ENCODE measurements at regions not wholly inside any gene's neighbourhood (a gene's known extent, or its start where the extent isn't known, plus 50 kb on each side); places are given as distances from the start of the nearest gene placed in this dataset.

DNA sequence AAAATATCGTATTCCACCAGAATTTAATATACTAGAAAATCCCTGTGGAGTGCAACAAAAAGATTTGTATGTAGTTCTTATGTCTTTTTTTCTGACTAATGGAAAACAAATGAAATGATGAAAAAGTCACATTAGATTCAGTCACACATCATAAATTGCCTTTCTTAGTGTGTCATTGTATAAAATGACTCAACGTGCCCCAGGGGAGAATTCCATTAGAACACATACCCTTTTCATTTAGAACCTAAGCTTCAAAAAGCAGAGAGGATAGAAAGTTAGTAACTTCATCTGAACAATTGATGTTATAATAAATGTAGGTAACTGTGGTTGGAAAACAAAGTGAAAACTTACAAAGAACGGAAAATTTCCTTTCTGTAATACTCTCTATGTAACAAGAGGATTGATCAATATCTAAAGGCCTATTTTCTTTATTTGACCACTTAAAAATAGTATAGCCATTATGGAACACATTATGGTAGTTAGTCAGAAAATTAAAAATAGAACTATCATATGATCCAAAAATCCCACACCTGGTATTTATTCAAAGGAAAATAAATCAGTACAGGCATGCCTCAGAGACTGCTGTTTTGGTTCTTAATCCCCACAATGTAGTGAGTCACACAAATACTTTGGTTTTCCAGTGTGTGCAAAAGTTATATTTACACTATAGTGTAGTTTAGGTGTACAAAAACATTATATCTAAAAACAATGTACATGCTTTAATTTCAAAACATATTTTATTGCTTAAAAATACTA, 1016.1 kb downstream of the KCNT2 start:
- no peak overlapping the region for H3K4me2 ChIP-seq (ENCODE audit: insufficient read depth, low read length)
- BruUV-seq (replicated peaks) = no TSS peak
- H3K4me3 ChIP-seq (replicated peaks in 1 of 3; ENCODE audit: insufficient read depth in 1 of 3, low read depth in 1 of 3, low read length in 3 of 3) = no peak overlapping the region
- TF ChIP-seq, protein P1, sequence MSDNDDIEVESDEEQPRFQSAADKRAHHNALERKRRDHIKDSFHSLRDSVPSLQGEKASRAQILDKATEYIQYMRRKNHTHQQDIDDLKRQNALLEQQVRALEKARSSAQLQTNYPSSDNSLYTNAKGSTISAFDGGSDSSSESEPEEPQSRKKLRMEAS (IDR thresholded peaks at IDR 0.05; ENCODE audit: insufficient read depth, insufficient read length) = no peak
- FAIRE-seq (no peak), DNase-seq (ENCODE audit: low read depth, low spot score) (no peak)
- H4K20me1 ChIP-seq (replicated peaks; ENCODE audit: control insufficient read depth, extremely low read depth, insufficient read depth, low read length) = no peaks in the 10 kb centered on the region
- no peaks in the 10 kb centered on the region for H3K36me3 ChIP-seq (ENCODE audit: control insufficient read depth in 2 of 2, extremely low read depth in 1 of 2, insufficient read depth in 2 of 2, low read length in 2 of 2)
- no peak overlapping the region for H3K27ac ChIP-seq (ENCODE audit: insufficient read depth, low read depth, low read length)
- no peaks in the 10 kb centered on the region for H3K9me3 ChIP-seq (replicated peaks; ENCODE audit: control insufficient read depth, insufficient read depth, low read length)
- H2AFZ ChIP-seq (ENCODE audit: low read depth, low read length) = no peak overlapping the region
- CTCF ChIA-PET = no interaction called here
- dilution Hi-C loops (cut with MboI; ENCODE audit: extremely low pct_ligation_motif_present, low sequenced_read_pairs) (no loop called here), intact Hi-C loops (cut with micrococcal nuclease) (no loop called here)
- H3K79me2 ChIP-seq (ENCODE audit: control insufficient read depth, insufficient read depth, low read length) = no peaks in the 10 kb centered on the region
- no peaks in the 10 kb centered on the region for H3K4me1 ChIP-seq (ENCODE audit: control insufficient read depth, extremely low read depth, insufficient read depth, low read length)
- no peaks in the 10 kb centered on the region for H3K9me1 ChIP-seq (replicated peaks; ENCODE audit: control insufficient read depth, extremely low read depth, insufficient read depth, low read length)
- H3K27me3 ChIP-seq (ENCODE audit: control insufficient read depth in 2 of 2, insufficient read depth in 2 of 2, low read length in 2 of 2) = no peaks in the 10 kb centered on the region
- H3K9ac ChIP-seq (replicated peaks; ENCODE audit: extremely low read depth, insufficient read depth, low read length) = no peak overlapping the region
- POLR2A ChIA-PET = no interaction called here

DNA sequence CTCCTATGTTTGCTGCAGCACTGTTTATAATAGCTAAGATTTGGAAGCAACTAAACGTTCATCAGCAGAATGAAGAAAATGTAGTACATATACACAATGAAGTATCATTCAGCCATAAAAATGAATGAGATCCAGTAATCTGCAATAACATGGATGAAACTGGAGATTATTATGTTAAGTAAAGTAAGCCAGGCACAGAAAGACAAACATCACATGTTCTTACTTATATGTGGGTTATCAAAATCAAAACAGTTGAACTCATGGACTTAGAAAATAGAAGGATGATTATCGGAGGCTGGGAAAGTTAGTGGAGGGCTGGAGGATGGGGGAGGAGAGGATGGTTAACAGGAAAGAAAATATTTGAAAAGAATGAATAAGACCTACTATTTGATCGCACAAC, 1017.6 kb downstream of the KCNT2 start:
- Histone ChIP-seq H3K9me3 (replicated peaks; ENCODE audit: control insufficient read depth, insufficient read depth, low read length) (no peaks in the 10 kb centered on the region), H2AFZ (ENCODE audit: low read depth, low read length) (no peak overlapping the region), H3K27me3 (ENCODE audit: control insufficient read depth in 2 of 2, insufficient read depth in 2 of 2, low read length in 2 of 2) (no peaks in the 10 kb centered on the region), H3K4me3 (replicated peaks in 1 of 3; ENCODE audit: insufficient read depth in 1 of 3, low read depth in 1 of 3, low read length in 3 of 3) (no peak overlapping the region), H4K20me1 (replicated peaks; ENCODE audit: control insufficient read depth, extremely low read depth, insufficient read depth, low read length) (no peaks in the 10 kb centered on the region), H3K9me1 (replicated peaks; ENCODE audit: control insufficient read depth, extremely low read depth, insufficient read depth, low read length) (no peaks in the 10 kb centered on the region), H3K27ac (ENCODE audit: insufficient read depth, low read depth, low read length) (no peak overlapping the region), H3K9ac (replicated peaks; ENCODE audit: extremely low read depth, insufficient read depth, low read length) (no peak overlapping the region), H3K4me1 (ENCODE audit: control insufficient read depth, extremely low read depth, insufficient read depth, low read length) (no peaks in the 10 kb centered on the region), H3K79me2 (ENCODE audit: control insufficient read depth, insufficient read depth, low read length) (no peaks in the 10 kb centered on the region), H3K4me2 (ENCODE audit: insufficient read depth, low read length) (no peak overlapping the region), H3K36me3 (ENCODE audit: control insufficient read depth in 2 of 2, extremely low read depth in 1 of 2, insufficient read depth in 2 of 2, low read length in 2 of 2) (no peaks in the 10 kb centered on the region)
- ChIA-PET POLR2A (no interaction called here), CTCF (no interaction called here)
- intact Hi-C loops (cut with micrococcal nuclease) = no loop called here
- dilution Hi-C loops (cut with MboI; ENCODE audit: extremely low pct_ligation_motif_present, low sequenced_read_pairs) = no loop called here
- no TSS peak for BruUV-seq (replicated peaks)
- FAIRE-seq = no peak
- no peak for DNase-seq (ENCODE audit: low read depth, low spot score)
- TF ChIP-seq POLR2AphosphoS5 (IDR thresholded peaks at IDR 0.05; ENCODE audit: insufficient read depth, low read depth, low read length) (no peak), JUN (IDR thresholded peaks at IDR 0.05; ENCODE audit: borderline replicate concordance, insufficient read depth, insufficient read length, low read depth) (no peak), EZH2 (IDR thresholded peaks at IDR 0.05; ENCODE audit: borderline replicate concordance, low read depth, low read length, severe bottlenecking) (no peak), MYC (IDR thresholded peaks at IDR 0.05; ENCODE audit: low read depth, low read length) (no peak), POLR2A (IDR thresholded peaks at IDR 0.05; ENCODE audit: low read depth, low read length) (no peak), FOS (IDR thresholded peaks at IDR 0.05; ENCODE audit: borderline replicate concordance, insufficient read depth, low read length) (no peak), GATA2 (IDR thresholded peaks at IDR 0.05; ENCODE audit: insufficient read depth, insufficient read length, low read depth, low read length) (no peak)
- TF ChIP-seq, protein P1 (IDR thresholded peaks at IDR 0.05; ENCODE audit: insufficient read depth, insufficient read length) = no peak
- TF ChIP-seq, protein P2, sequence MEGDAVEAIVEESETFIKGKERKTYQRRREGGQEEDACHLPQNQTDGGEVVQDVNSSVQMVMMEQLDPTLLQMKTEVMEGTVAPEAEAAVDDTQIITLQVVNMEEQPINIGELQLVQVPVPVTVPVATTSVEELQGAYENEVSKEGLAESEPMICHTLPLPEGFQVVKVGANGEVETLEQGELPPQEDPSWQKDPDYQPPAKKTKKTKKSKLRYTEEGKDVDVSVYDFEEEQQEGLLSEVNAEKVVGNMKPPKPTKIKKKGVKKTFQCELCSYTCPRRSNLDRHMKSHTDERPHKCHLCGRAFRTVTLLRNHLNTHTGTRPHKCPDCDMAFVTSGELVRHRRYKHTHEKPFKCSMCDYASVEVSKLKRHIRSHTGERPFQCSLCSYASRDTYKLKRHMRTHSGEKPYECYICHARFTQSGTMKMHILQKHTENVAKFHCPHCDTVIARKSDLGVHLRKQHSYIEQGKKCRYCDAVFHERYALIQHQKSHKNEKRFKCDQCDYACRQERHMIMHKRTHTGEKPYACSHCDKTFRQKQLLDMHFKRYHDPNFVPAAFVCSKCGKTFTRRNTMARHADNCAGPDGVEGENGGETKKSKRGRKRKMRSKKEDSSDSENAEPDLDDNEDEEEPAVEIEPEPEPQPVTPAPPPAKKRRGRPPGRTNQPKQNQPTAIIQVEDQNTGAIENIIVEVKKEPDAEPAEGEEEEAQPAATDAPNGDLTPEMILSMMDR (IDR thresholded peaks at IDR 0.05; ENCODE audit: extremely low read depth in 1 of 2, insufficient read depth in 1 of 2, low read depth in 1 of 2, low read length in 2 of 2) = no peak
